PC-9 (cell line): ENCODE measurements at regions not wholly inside any gene's neighbourhood (a gene's known extent, or its start where the extent isn't known, plus 50 kb on each side); places are given as distances from the start of the nearest gene placed in this dataset.

Experiments
- BruUV-seq: library from RNA; stranded (reverse); fragments of 400-500 nt; replicated peaks from 2 replicates; lab custom pipeline; 2021; lab: Mats Ljungman, UMichigan
- CTCF ChIA-PET: fragments of 300-600 bp; sonication (Branson Sonifier 250); formaldehyde crosslinking; loops from one replicate; lab custom pipeline; 2022; ENCODE audit warnings: antibody characterized with exemption; lab: Charles Lee
- POLR2A ChIA-PET: fragments of 300-600 bp; sonication (Branson Sonifier 250); formaldehyde crosslinking; loops from one replicate; lab custom pipeline; 2022; ENCODE audit warnings: antibody characterized with exemption; ENCODE audit not compliant: unreplicated experiment; lab: Charles Lee
- DNase-seq, 2 experiments: peaks; one replicate each; pipeline versions ENCODE4 v3.0.0 to v3.0.0-alpha.2; 2015 to 2022; ENCODE audit warnings: mixed read lengths in 1 of 2
- H2AFZ ChIP-seq: fragments of 200-600 bp; sonication (generic); 2 replicates; pipeline ENCODE4 v1.8.1; 2017; ENCODE audit warnings: antibody characterized with exemption
- H3F3A ChIP-seq: fragments of 200-600 bp; sonication (generic); 2 replicates; pipeline ENCODE4 v1.8.1; 2017; ENCODE audit warnings: antibody characterized with exemption, mild to moderate bottlenecking, low read depth; ENCODE audit not compliant: insufficient read depth
- H3K27ac ChIP-seq: fragments of 200-600 bp; sonication (generic); 2 replicates; pipeline ENCODE4 v1.6.1; 2016; ENCODE audit warnings: mixed run types
- H3K27me3 ChIP-seq: fragments of 200-600 bp; sonication (generic); 2 replicates; pipeline ENCODE4 v1.6.1; 2016; ENCODE audit warnings: low read depth, mixed run types; ENCODE audit not compliant: insufficient read depth
- H3K36me3 ChIP-seq: fragments of 200-600 bp; sonication (generic); 2 replicates; pipeline ENCODE4 v1.6.1; 2016; ENCODE audit warnings: low read depth, mixed run types
- H3K4me1 ChIP-seq: fragments of 200-600 bp; sonication (generic); replicated peaks from 2 replicates; pipeline ENCODE4 v1.6.1; 2016; ENCODE audit warnings: mixed run types; ENCODE audit not compliant: insufficient read depth
- H3K4me2 ChIP-seq: fragments of 200-600 bp; sonication (generic); 2 replicates; pipeline ENCODE4 v1.6.1; 2017; ENCODE audit warnings: mixed run types
- H3K4me3 ChIP-seq: fragments of 200-600 bp; sonication (generic); 2 replicates; pipeline ENCODE4 v1.6.1; 2016; ENCODE audit warnings: mixed run types
- H3K79me2 ChIP-seq: fragments of 200-600 bp; sonication (generic); 2 replicates; pipeline ENCODE4 v1.6.1; 2017; ENCODE audit warnings: low read depth, mixed run types
- H3K9me2 ChIP-seq: fragments of 200-600 bp; sonication (generic); 2 replicates; pipeline ENCODE4 v1.8.1; 2017; ENCODE audit warnings: mild to moderate bottlenecking; ENCODE audit not compliant: insufficient read depth
- H3K9me3 ChIP-seq: fragments of 200-600 bp; sonication (generic); 2 replicates; pipeline ENCODE4 v1.8.1; 2016; ENCODE audit warnings: low read depth; ENCODE audit not compliant: insufficient read depth
- H4K20me1 ChIP-seq: fragments of 200-600 bp; sonication (generic); 2 replicates; pipeline ENCODE4 v1.8.1; 2017; ENCODE audit not compliant: insufficient read depth
- EZH2 ChIP-seq: fragments of 200-600 bp; sonication (generic); IDR thresholded peaks from 2 replicates; pipeline ENCODE4 v1.8.0; 2017; ENCODE audit warnings: antibody characterized with exemption, low read depth
- intact Hi-C: fragments of 100-400 bp; cut with micrococcal nuclease; formaldehyde crosslinking; loops from one replicate; pipeline ENCODE4 v1.10.0; 2022; ENCODE audit not compliant: unreplicated experiment
- TF ChIP-seq, protein P1 (sequence below): fragments of 200-600 bp; sonication (generic); conservative IDR thresholded peaks from 2 replicates; pipeline ENCODE4 v1.6.1; 2017; ENCODE audit warnings: mixed run types, antibody characterized with exemption, mild to moderate bottlenecking, moderate library complexity

GRCh38 chr12:67760586-67761275, 112.2 kb downstream of the DYRK2 start:
- CTCF ChIA-PET, result no interaction called here
- Histone ChIP-seq H3K27me3 (no peaks in the 10 kb centered on the region), H2AFZ (no peak overlapping the region), H3K36me3 (no peaks in the 10 kb centered on the region), H3K4me1 (peaks cover 21% of the 10 kb centered on the region), H3K27ac (no peak overlapping the region), H3K9me2 (no peaks in the 10 kb centered on the region), H4K20me1 (no peaks in the 10 kb centered on the region), H3K4me3 (no peak overlapping the region), H3K4me2 (no peak overlapping the region), H3K9me3 (no peaks in the 10 kb centered on the region; the same call in 1 of the 2 replicates), H3F3A (peaks cover 5% of the 10 kb centered on the region), H3K79me2 (no peaks in the 10 kb centered on the region)
- intact Hi-C loops, result no loop called here
- no TSS peak for BruUV-seq
- DNase-seq, result no peak
- POLR2A ChIA-PET, result no interaction called here
- TF ChIP-seq, protein P1, sequence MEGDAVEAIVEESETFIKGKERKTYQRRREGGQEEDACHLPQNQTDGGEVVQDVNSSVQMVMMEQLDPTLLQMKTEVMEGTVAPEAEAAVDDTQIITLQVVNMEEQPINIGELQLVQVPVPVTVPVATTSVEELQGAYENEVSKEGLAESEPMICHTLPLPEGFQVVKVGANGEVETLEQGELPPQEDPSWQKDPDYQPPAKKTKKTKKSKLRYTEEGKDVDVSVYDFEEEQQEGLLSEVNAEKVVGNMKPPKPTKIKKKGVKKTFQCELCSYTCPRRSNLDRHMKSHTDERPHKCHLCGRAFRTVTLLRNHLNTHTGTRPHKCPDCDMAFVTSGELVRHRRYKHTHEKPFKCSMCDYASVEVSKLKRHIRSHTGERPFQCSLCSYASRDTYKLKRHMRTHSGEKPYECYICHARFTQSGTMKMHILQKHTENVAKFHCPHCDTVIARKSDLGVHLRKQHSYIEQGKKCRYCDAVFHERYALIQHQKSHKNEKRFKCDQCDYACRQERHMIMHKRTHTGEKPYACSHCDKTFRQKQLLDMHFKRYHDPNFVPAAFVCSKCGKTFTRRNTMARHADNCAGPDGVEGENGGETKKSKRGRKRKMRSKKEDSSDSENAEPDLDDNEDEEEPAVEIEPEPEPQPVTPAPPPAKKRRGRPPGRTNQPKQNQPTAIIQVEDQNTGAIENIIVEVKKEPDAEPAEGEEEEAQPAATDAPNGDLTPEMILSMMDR, result no peak
- TF ChIP-seq EZH2, result no peak

- Histone ChIP-seq H3K36me3 (no peaks in the 10 kb centered on the region), H3K27me3 (no peaks in the 10 kb centered on the region), H3K4me3 (no peak overlapping the region), H2AFZ (no peak overlapping the region), H3K4me1 (peaks cover 30% of the 10 kb centered on the region), H3K79me2 (no peaks in the 10 kb centered on the region), H3K4me2 (no peak overlapping the region), H3K9me2 (no peaks in the 10 kb centered on the region), H4K20me1 (no peaks in the 10 kb centered on the region), H3F3A (peaks cover 12% of the 10 kb centered on the region), H3K27ac (no peak overlapping the region), H3K9me3 (no peaks in the 10 kb centered on the region; the same call in 1 of the 2 replicates)
- TF ChIP-seq EZH2, result no peak
- TF ChIP-seq, protein P1, result no peak
- CTCF ChIA-PET, result no interaction called here
- intact Hi-C loops, result no loop called here
- DNase-seq, result no peak
- no TSS peak for BruUV-seq
- POLR2A ChIA-PET, result no interaction called here
Observed at GRCh38 chr12:67761566-67761965, 113.0 kb downstream of the DYRK2 start.

GRCh38 chr12:67764055-67764454, 115.5 kb downstream of the DYRK2 start:
- Histone ChIP-seq H3K4me3 (no peak overlapping the region), H3K9me2 (no peaks in the 10 kb centered on the region), H3K27me3 (no peaks in the 10 kb centered on the region), H4K20me1 (no peaks in the 10 kb centered on the region), H3K79me2 (no peaks in the 10 kb centered on the region), H3F3A (peaks cover 14% of the 10 kb centered on the region), H3K4me2 (no peak overlapping the region), H3K4me1 (peaks cover 32% of the 10 kb centered on the region), H3K27ac (no peak overlapping the region), H3K9me3 (no peaks in the 10 kb centered on the region; the same call in 1 of the 2 replicates), H2AFZ (no peak overlapping the region), H3K36me3 (no peaks in the 10 kb centered on the region)
- no peak for DNase-seq
- ChIA-PET CTCF (no interaction called here), POLR2A (no interaction called here)
- no TSS peak for BruUV-seq
- TF ChIP-seq EZH2, result no peak
- TF ChIP-seq, protein P1, result no peak
- intact Hi-C loops, result no loop called here
